Amniotic stem cell (primary cell): ENCODE measurements at regions not wholly inside any gene's neighbourhood (a gene's known extent, or its start where the extent isn't known, plus 50 kb on each side); places are given as distances from the start of the nearest gene placed in this dataset.

ENCODE experiments used
- DNase-seq: peaks from one replicate; lab custom pipeline; 2025; lab: John Stamatoyannopoulos, UW

DNA sequence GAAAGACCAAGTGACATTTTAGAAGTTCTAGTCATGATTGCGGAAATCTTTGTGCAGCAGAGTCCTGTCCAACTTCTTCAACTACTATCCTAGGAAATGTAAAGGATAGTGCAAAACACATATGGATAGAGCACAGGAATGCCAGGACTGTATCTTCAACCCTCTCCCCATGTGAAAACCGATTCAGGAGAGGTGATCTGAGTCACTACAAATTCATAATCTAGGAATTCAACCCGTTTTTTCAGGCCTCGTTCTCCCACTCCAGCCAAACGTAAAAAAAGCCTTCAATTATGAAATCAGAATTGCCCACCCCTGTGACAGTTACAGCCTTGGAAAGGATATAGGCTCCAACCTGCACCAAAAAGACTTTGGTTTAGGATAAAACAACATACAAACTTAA lies 52.9 kb upstream of the RGS1 start:
- no peak for DNase-seq

DNA sequence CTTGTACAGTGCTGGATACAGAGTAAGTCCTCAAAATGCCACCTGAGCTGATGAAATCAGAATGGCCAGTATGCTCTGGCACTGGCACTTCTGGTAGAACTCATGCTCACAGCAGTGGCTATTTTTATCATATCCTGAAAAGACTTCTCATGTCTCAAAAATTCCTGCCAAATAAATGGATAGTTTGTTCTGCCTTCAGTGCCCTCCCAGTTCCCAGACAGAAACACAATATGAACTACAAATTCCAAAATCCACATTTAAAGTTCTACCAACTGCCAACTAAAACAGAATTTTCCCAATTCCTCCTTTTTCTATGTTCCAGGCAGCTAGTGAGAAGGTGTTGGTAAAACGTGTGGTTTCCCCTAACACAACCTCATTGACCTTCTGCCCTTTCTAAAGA lies 51.4 kb upstream of the RGS1 start:
- no peak for DNase-seq
